ENCODE measurements at regions not wholly inside any gene's neighbourhood (a gene's known extent, or its start where the extent isn't known, plus 50 kb on each side); places are given as distances from the start of the nearest gene placed in this dataset.

GRCh38 chr18:67961701-67962440 is 445.4 kb upstream of the DSEL start:
- no peaks in the 10 kb centered on the region for H3K36me3 ChIP-seq (ENCODE audit: insufficient read depth, low read length)
- H3K9me3 ChIP-seq (ENCODE audit: control insufficient read depth, insufficient read depth, low read length) = no peaks in the 10 kb centered on the region
- no peak overlapping the region for H3K9ac ChIP-seq (ENCODE audit: low read depth, low read length)
- peaks cover 8% of the 10 kb centered on the region for H3K4me1 ChIP-seq (ENCODE audit: insufficient read depth, low read length)

DNA sequence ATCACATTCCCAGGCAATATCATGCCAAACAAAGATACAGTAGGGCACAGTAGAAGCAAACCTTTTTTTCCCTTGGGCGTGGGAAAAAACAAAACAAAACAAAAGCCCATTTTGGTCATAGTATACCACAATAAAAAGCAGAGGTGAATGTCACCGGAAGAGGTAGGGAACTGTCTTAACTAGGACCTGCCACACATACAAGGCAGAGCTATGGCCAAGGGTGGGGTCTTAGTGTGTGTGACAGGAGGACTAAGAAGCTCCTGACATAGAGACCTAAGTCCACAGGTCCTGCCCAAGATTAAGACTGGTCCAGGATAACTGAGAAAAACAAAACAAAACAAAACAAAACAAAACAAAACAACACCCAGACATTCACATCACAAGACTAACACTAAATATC is 441.2 kb upstream of the DSEL start:
- no peaks in the 10 kb centered on the region for H3K9me3 ChIP-seq (ENCODE audit: control insufficient read depth, insufficient read depth, low read length)
- H3K4me1 ChIP-seq (ENCODE audit: insufficient read depth, low read length) = peaks cover 16% of the 10 kb centered on the region
- no peak overlapping the region for H3K9ac ChIP-seq (ENCODE audit: low read depth, low read length)
- H3K36me3 ChIP-seq (ENCODE audit: insufficient read depth, low read length) = no peaks in the 10 kb centered on the region

- no peak overlapping the region for H3K9ac ChIP-seq (ENCODE audit: low read depth, low read length)
- no peaks in the 10 kb centered on the region for H3K36me3 ChIP-seq (ENCODE audit: insufficient read depth, low read length)
- peaks cover 16% of the 10 kb centered on the region for H3K4me1 ChIP-seq (ENCODE audit: insufficient read depth, low read length)
- H3K9me3 ChIP-seq (ENCODE audit: control insufficient read depth, insufficient read depth, low read length) = no peaks in the 10 kb centered on the region
Measured at GRCh38 chr18:67954594-67954993, 438.1 kb upstream of the DSEL start.

GRCh38 chr18:67951137-67951536 is 434.6 kb upstream of the DSEL start:
- H3K36me3 ChIP-seq (ENCODE audit: insufficient read depth, low read length) = no peaks in the 10 kb centered on the region
- H3K4me1 ChIP-seq (ENCODE audit: insufficient read depth, low read length) = peaks cover 5% of the 10 kb centered on the region; the same call in 1 of the 2 replicates
- H3K9me3 ChIP-seq (ENCODE audit: control insufficient read depth, insufficient read depth, low read length) = no peaks in the 10 kb centered on the region
- H3K9ac ChIP-seq (ENCODE audit: low read depth, low read length) = no peak overlapping the region

DNA sequence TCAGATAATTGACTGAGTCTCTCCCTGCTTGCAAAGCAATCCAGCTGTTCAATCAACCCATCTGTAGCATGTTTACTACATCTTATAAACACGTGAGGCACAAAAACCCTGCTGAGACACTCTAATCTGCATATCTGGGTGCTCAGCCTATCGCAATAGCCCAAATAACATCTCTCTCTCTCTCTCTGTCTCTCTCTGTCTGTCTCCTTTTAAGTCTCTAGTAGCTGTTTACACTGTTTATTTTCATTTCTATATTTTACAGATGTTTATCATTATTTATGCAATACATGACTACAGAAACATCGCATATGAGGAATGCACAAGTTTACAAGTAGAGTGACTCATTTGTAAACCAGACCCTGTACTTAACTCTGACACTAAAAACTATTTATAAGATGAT is 422.1 kb upstream of the DSEL start:
- Histone ChIP-seq H3K4me1 (ENCODE audit: insufficient read depth, low read length) (no peaks in the 10 kb centered on the region), H3K9ac (ENCODE audit: low read depth, low read length) (no peak overlapping the region), H3K9me3 (ENCODE audit: control insufficient read depth, insufficient read depth, low read length) (no peaks in the 10 kb centered on the region), H3K36me3 (ENCODE audit: insufficient read depth, low read length) (no peaks in the 10 kb centered on the region)

DNA sequence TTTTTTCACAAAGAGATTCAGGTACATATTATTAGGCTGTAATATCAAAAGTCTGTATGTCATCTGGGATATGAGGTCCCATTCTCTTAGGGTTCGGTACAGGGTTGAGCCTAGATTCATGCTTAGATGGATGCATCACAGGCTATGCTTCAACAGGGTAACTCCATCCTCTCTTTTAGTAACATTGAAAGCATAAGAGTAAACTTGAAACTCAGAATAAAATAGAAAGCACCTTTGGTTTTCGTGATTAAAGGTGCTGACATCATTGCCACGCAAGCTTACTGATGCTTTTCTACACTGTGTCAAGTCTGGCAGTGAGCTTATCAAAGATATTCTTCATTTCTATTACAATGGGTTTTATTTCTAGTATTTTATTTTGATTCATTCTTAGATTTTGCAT is 419.1 kb upstream of the DSEL start:
- H3K9ac ChIP-seq (ENCODE audit: low read depth, low read length) = no peak overlapping the region
- H3K9me3 ChIP-seq (ENCODE audit: control insufficient read depth, insufficient read depth, low read length) = no peaks in the 10 kb centered on the region
- no peaks in the 10 kb centered on the region for H3K4me1 ChIP-seq (ENCODE audit: insufficient read depth, low read length)
- no peaks in the 10 kb centered on the region for H3K36me3 ChIP-seq (ENCODE audit: insufficient read depth, low read length)

DNA sequence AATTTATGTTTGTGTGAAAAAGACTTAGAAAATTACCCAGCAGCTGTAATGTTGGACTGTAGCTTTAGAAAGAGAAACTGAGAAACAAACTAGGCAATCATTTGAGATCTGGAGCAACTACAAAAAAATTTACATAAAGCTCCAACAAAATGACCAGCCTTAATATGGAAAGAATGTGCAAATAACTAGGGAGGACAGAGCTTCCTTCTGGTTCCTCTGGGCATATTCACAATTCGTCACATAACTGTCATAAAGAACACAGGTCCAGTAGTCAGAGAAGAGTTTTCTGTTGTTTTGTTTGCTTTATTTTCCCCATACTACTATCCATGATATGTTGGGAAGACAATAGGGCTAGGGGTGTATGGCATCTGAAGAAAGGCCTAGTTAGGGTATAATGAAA is 416.8 kb upstream of the DSEL start:
- Histone ChIP-seq H3K9ac (ENCODE audit: low read depth, low read length) (no peak overlapping the region), H3K36me3 (ENCODE audit: insufficient read depth, low read length) (no peaks in the 10 kb centered on the region), H3K9me3 (ENCODE audit: control insufficient read depth, insufficient read depth, low read length) (no peaks in the 10 kb centered on the region), H3K4me1 (ENCODE audit: insufficient read depth, low read length) (no peaks in the 10 kb centered on the region)

DNA sequence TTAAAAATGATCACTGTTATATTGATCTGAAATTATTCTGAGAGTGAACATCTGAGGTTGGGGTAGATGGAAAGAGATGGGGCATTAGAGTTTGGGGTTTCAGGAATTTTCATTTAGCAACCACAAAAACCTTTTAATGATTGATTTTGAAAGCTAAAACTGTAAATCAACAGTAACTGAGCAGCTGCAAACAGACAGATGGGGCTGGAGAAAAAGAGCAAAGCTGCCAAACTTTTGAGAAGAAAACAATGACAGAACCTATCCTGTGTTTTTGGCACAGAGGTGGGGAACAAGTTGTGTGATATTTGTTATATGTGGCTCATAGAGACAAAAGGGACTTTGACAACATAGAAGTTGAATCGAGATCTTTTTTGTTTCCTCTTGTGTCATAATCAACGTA is 415.8 kb upstream of the DSEL start:
- Histone ChIP-seq H3K9me3 (ENCODE audit: control insufficient read depth, insufficient read depth, low read length) (no peaks in the 10 kb centered on the region), H3K4me1 (ENCODE audit: insufficient read depth, low read length) (no peaks in the 10 kb centered on the region), H3K9ac (ENCODE audit: low read depth, low read length) (no peak overlapping the region), H3K36me3 (ENCODE audit: insufficient read depth, low read length) (no peaks in the 10 kb centered on the region)

DNA sequence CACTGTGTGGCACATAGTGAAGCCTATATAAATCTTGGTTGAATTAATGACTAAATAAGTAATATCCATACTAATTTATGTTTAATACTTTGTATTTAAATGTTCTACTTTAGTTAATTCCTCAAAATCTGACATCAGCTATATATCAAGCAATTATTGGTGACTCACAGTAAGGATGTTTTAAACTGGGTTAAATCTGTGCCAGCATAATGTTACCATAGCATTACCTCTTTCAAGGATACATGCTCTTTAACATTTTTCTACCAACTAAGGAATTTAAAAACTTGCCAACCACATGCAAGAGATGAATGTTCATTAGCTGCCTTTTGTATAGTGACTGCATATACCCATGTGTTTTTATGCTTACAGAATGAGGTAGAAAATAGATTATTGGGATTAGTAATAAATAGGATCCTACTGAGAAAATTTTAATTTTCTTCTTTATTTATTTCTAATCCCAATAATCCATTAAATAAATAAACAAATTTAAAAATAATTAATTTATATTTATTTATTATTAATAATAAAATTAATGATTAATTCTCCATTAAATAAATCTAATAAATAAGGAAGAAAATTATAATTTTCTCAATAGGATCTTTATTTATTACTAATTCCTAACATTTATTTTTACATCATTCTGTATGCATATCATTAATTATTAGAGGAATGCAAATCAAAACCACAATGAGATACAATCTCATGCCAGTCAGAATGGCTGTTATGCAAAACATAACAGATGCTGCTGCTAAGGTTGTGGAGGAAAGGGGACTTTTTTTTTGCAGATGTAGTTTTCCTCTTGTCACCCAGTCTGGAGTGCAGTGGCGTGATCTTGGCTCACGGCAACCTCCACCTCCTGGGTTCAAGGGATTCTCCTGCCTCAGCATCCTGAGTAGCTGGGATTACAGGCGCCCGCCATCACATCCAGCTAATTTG is 410.7 kb upstream of the DSEL start:
- H3K9me3 ChIP-seq (ENCODE audit: control insufficient read depth, insufficient read depth, low read length) = no peaks in the 10 kb centered on the region
- H3K4me1 ChIP-seq (ENCODE audit: insufficient read depth, low read length) = no peaks in the 10 kb centered on the region
- H3K36me3 ChIP-seq (ENCODE audit: insufficient read depth, low read length) = no peaks in the 10 kb centered on the region
- no peak overlapping the region for H3K9ac ChIP-seq (ENCODE audit: low read depth, low read length)

- Histone ChIP-seq H3K36me3 (ENCODE audit: insufficient read depth, low read length) (no peaks in the 10 kb centered on the region), H3K9ac (ENCODE audit: low read depth, low read length) (no peak overlapping the region), H3K4me1 (ENCODE audit: insufficient read depth, low read length) (no peaks in the 10 kb centered on the region), H3K9me3 (ENCODE audit: control insufficient read depth, insufficient read depth, low read length) (no peaks in the 10 kb centered on the region)
Measured at GRCh38 chr18:67924656-67925055, 408.1 kb upstream of the DSEL start.

DNA sequence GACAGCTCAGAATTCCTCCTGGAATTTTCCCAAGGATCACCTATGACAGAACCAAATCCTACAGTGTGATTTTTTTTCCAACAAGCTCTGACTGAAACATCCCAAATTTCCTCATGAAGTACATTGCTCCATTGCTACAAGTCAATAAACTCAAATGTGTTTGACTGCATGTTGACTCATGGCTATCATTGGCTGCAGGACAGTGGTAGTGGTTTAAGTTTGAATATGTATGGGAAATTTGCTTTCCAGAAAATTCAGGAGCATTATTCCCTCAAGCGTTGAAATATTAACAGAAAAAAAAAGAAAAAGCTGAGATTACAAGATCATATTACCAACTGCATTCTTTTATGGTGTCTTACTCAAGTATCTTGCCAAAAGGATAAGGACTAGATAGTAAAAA is 402.8 kb upstream of the DSEL start:
- Histone ChIP-seq H3K4me1 (ENCODE audit: insufficient read depth, low read length) (no peaks in the 10 kb centered on the region), H3K9ac (ENCODE audit: low read depth, low read length) (no peak overlapping the region), H3K9me3 (ENCODE audit: control insufficient read depth, insufficient read depth, low read length) (no peaks in the 10 kb centered on the region)

DNA sequence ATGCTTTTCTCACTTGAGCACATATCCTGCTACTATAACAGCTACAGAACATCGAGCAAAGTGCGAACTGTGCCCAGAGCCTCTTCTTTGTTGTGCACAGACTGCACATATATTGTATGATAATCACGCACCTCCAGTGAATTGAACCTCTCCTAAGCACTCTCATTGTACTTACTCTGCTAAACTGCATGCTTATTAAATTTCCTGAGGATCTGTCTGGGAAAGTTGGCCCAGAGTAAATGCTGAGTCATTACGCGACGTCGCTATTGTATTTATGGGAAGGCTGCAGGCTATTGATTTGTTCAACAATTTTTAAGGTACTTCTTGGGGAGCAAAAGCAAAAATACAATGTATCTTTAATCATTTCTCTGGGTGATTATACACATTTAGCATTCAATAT is 399.6 kb upstream of the DSEL start:
- H3K36me3 ChIP-seq (ENCODE audit: insufficient read depth, low read length) = no peaks in the 10 kb centered on the region
- no peaks in the 10 kb centered on the region for H3K9me3 ChIP-seq (ENCODE audit: control insufficient read depth, insufficient read depth, low read length)
- no peaks in the 10 kb centered on the region for H3K4me1 ChIP-seq (ENCODE audit: insufficient read depth, low read length)
- H3K9ac ChIP-seq (ENCODE audit: low read depth, low read length) = no peak overlapping the region

More for the DNA sequence above, 402.8 kb upstream of the DSEL start:
- no peaks in the 10 kb centered on the region for H3K36me3 ChIP-seq (ENCODE audit: insufficient read depth, low read length)

GRCh38 chr18:67913040-67913439 is 396.5 kb upstream of the DSEL start:
- Histone ChIP-seq H3K4me1 (ENCODE audit: insufficient read depth, low read length) (no peaks in the 10 kb centered on the region), H3K9me3 (ENCODE audit: control insufficient read depth, insufficient read depth, low read length) (no peaks in the 10 kb centered on the region), H3K36me3 (ENCODE audit: insufficient read depth, low read length) (no peaks in the 10 kb centered on the region), H3K9ac (ENCODE audit: low read depth, low read length) (no peak overlapping the region)

- no peaks in the 10 kb centered on the region for H3K9me3 ChIP-seq (ENCODE audit: control insufficient read depth, insufficient read depth, low read length)
- no peaks in the 10 kb centered on the region for H3K4me1 ChIP-seq (ENCODE audit: insufficient read depth, low read length)
- no peaks in the 10 kb centered on the region for H3K36me3 ChIP-seq (ENCODE audit: insufficient read depth, low read length)
- H3K9ac ChIP-seq (ENCODE audit: low read depth, low read length) = no peak overlapping the region
Measured at GRCh38 chr18:67901573-67901972, 385.1 kb upstream of the DSEL start.

DNA sequence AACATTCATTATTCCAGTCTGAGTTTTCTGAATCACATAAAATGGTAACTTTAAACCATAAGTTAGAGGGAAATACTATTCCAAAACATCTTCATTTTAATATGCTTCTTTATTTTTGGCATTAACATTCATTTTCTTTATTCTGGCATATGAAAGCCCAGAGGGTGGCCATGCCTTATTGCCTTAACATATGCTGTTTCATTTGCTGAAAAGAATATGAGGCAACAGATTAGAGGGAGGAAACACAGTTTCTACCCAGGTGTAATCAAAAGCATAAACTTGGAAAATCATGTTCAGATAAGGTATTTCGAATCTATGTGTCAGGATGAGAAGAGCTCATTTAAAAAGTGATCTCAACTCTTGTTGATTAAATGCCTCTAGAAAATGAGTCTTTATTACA is 379.9 kb upstream of the DSEL start:
- H3K4me1 ChIP-seq (ENCODE audit: insufficient read depth, low read length) = no peaks in the 10 kb centered on the region
- H3K9me3 ChIP-seq (ENCODE audit: control insufficient read depth, insufficient read depth, low read length) = no peaks in the 10 kb centered on the region
- no peaks in the 10 kb centered on the region for H3K36me3 ChIP-seq (ENCODE audit: insufficient read depth, low read length)
- no peak overlapping the region for H3K9ac ChIP-seq (ENCODE audit: low read depth, low read length)
